T-cell (primary cell): ENCODE measurements at regions not wholly inside any gene's neighbourhood (a gene's known extent, or its start where the extent isn't known, plus 50 kb on each side); places are given as distances from the start of the nearest gene placed in this dataset.

Experiments
- ATAC-seq, 4 experiments: fragments of 200-7000 bp in 3 of 4; fragments of 150-1000 bp in 1 of 4; cut with Tn5 transposase; replicated peaks in 1 of 4; 1 replicate in 3 of 4; 2 replicates in 1 of 4; pipeline ENCODE4 v1.10.0; 2021; ENCODE audit warnings: moderate library complexity in 3 of 4, mild to moderate bottlenecking in 2 of 4, moderate number of reproducible peaks in 1 of 4
- CTCF ChIA-PET, 2 donors: fragments of 300-600 bp; sonication (Branson Sonifier 250); formaldehyde crosslinking; loops; one replicate each; lab custom pipeline; 2022; ENCODE audit warnings: antibody characterized with exemption in 2 of 2; lab: Charles Lee
- POLR2A ChIA-PET, 2 donors: fragments of 300-600 bp; sonication (Branson Sonifier 250); formaldehyde crosslinking; loops; one replicate each; lab custom pipeline; 2022; ENCODE audit warnings: antibody characterized with exemption in 2 of 2; lab: Charles Lee
- DNase-seq, 35 experiments: peaks; one replicate each; pipeline versions ENCODE4 v3.0.0 to v3.0.0-alpha.2; 2013 to 2023
- H3K27ac ChIP-seq: one replicate; pipeline ENCODE4 v1.5.1; 2013; ENCODE audit warnings: low read length
- H3K27me3 ChIP-seq, 2 experiments: replicated peaks in 1 of 2; 1 replicate in 1 of 2; 2 replicates in 1 of 2; pipeline versions ENCODE4 v1.6.1 to v1.7.0; 2013; ENCODE audit warnings: low read length in 1 of 2, mixed read lengths in 1 of 2; ENCODE audit not compliant: control insufficient read depth in 2 of 2, insufficient read depth in 2 of 2; ENCODE audit errors: extremely low read depth in 1 of 2
- H3K36me3 ChIP-seq, 2 donors: 1 replicate in 1 of 2; 2 replicates in 1 of 2; pipeline versions ENCODE4 v1.6.1 to v1.7.0; 2013; ENCODE audit warnings: low read length in 1 of 2; ENCODE audit not compliant: control insufficient read depth in 2 of 2, insufficient read depth in 1 of 2; ENCODE audit errors: extremely low read depth in 1 of 2
- H3K4me1 ChIP-seq, 2 experiments: 1 replicate in 1 of 2; 2 replicates in 1 of 2; pipeline versions ENCODE4 v1.6.1 to v1.7.0; 2013; ENCODE audit warnings: low read length in 2 of 2, mixed read lengths in 1 of 2; ENCODE audit not compliant: insufficient read depth in 2 of 2, control insufficient read depth in 1 of 2; ENCODE audit errors: extremely low read depth in 1 of 2
- H3K4me3 ChIP-seq, 2 donors: 1 replicate in 1 of 2; 2 replicates in 1 of 2; pipeline versions ENCODE4 v1.5.1 to v1.7.0; 2013; ENCODE audit warnings: mild to moderate bottlenecking in 2 of 2, low read length in 1 of 2, moderate library complexity in 1 of 2; ENCODE audit not compliant: control insufficient read depth in 1 of 2; ENCODE audit errors: extremely low read depth in 1 of 2
- H3K9me3 ChIP-seq: 2 replicates; pipeline ENCODE4 v1.7.0; 2013
- H3K27ac Mint-ChIP-seq, 2 donors: one replicate each; pipeline ENCODE4 v1.8.0; 2020 to 2021; ENCODE audit warnings: mild to moderate bottlenecking in 2 of 2, mixed read lengths in 2 of 2
- H3K27me3 Mint-ChIP-seq, 2 donors: one replicate each; pipeline ENCODE4 v1.8.0; 2021 to 2022; ENCODE audit warnings: mixed read lengths in 2 of 2
- H3K36me3 Mint-ChIP-seq: one replicate; pipeline ENCODE4 v1.8.0; 2021; ENCODE audit warnings: mixed read lengths
- H3K4me1 Mint-ChIP-seq, 3 donors: one replicate each; pipeline ENCODE4 v1.8.0; 2020 to 2022; ENCODE audit warnings: mixed read lengths in 3 of 3, mild to moderate bottlenecking in 1 of 3
- H3K4me3 Mint-ChIP-seq, 3 donors: one replicate each; pipeline ENCODE4 v1.8.0; 2020 to 2022; ENCODE audit warnings: mild to moderate bottlenecking in 3 of 3, mixed read lengths in 3 of 3, moderate library complexity in 3 of 3
- H3K9me3 Mint-ChIP-seq, 3 donors: one replicate each; pipeline ENCODE4 v1.8.0; 2020 to 2022; ENCODE audit warnings: mixed read lengths in 3 of 3
- WGBS: methylation state at CpG from one replicate; pipeline ENCODE4 v1.1.5; 2013; ENCODE audit warnings: missing lambda C conversion rate; ENCODE audit not compliant: insufficient coverage; 5-methylcytosine and 5-hydroxymethylcytosine counted together

DNA sequence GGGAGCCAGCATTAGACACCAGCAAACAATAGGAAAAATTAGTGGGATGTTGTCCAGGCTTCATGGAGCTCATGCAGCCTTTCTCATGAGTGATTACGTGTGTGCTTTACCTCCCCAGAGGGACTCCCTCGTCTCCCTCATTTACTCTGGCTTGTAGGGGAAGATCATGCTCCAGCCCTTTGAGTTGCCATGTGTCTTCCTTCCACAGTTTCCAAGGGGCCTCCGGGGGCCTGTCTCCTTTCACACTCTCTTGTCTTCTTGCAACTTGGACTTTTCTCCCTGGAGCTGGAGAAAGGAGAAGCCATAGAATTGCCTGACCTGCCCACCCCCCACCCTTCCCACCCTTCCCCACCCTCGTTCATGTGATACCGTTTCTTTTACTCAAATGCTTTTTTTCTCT is 98.7 kb downstream of the FAM43A start:
- CTCF ChIA-PET = no interaction called here
- H3K27me3 ChIP-seq = peaks cover 0 to 14% of the 10 kb centered on the region in 2 experiments
- POLR2A ChIA-PET = no interaction called here
- H3K4me3 ChIP-seq = no peak overlapping the region
- no peak overlapping the region for H3K4me3 Mint-ChIP-seq
- no CpG with 5 or more reads among the region's 5 CpGs for WGBS
- H3K9me3 Mint-ChIP-seq = no peaks in the 10 kb centered on the region
- H3K36me3 Mint-ChIP-seq = no peaks in the 10 kb centered on the region
- no peaks in the 10 kb centered on the region for H3K9me3 ChIP-seq
- H3K27ac Mint-ChIP-seq = no peak overlapping the region
- ATAC-seq (no peak), DNase-seq (no peak)
- no peaks in the 10 kb centered on the region for H3K4me1 ChIP-seq
- H3K4me1 Mint-ChIP-seq = no peaks in the 10 kb centered on the region
- no peaks in the 10 kb centered on the region for H3K36me3 ChIP-seq
- H3K27me3 Mint-ChIP-seq = peaks cover 8 to 9% of the 10 kb centered on the region in 2 donors
- H3K27ac ChIP-seq = no peak overlapping the region

DNA sequence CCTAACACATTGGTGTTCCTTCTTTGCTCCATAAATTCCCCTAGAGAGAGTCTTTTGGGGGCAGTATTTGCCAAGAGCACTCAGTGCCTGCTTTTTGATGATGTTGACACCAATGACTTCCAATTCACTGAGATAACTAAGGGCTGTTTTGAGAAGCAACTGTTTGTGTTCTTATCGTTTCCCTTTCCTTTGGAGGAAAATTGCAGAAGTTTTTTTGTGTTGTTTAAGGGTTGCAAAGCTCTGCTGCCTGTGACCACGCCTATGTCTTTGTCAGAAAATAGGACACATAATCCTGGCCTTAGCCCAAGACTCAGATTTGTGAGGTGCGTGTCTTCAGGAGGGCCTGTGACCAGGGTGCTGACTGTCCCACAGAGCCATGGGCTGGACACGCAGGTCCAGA is 99.6 kb downstream of the FAM43A start:
- Histone ChIP-seq H3K27me3 (peaks cover 0 to 9% of the 10 kb centered on the region in 2 experiments), H3K4me1 (no peaks in the 10 kb centered on the region), H3K36me3 (no peaks in the 10 kb centered on the region), H3K27ac (no peak overlapping the region), H3K4me3 (no peak overlapping the region), H3K9me3 (no peaks in the 10 kb centered on the region)
- WGBS = 71% methylated on average over 2 of the region's 4 CpGs
- CTCF ChIA-PET = no interaction called here
- H3K36me3 Mint-ChIP-seq = no peaks in the 10 kb centered on the region
- no peaks in the 10 kb centered on the region for H3K9me3 Mint-ChIP-seq
- no peak for ATAC-seq
- peaks cover under 1 to 4% of the 10 kb centered on the region in 2 donors for H3K27me3 Mint-ChIP-seq
- H3K27ac Mint-ChIP-seq = no peak overlapping the region
- no peak overlapping the region for H3K4me3 Mint-ChIP-seq
- no peak for DNase-seq
- POLR2A ChIA-PET = no interaction called here
- no peaks in the 10 kb centered on the region for H3K4me1 Mint-ChIP-seq

DNA sequence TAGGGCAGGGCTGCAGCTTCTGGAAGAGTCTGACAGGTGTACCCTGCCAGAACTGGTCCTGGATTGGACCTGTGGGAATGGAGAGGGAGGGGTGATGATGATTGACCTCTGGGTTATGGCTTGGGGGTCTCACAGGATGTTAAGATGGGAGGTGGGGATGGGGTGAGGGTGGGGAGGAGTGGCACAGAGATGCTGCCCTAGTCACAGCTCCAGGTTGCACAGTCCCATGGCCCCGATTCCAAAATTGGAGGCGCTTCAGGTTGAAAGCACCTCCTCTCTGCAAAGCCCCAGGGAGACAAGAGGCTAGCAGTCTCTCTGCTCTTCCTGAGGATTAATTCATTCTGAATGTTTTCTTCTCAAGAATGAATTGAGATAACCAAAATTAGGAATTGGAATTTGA is 101.4 kb downstream of the FAM43A start:
- no peaks in the 10 kb centered on the region for H3K4me1 ChIP-seq
- no peak overlapping the region for H3K4me3 ChIP-seq
- H3K4me3 Mint-ChIP-seq = no peak overlapping the region
- peaks cover 0 to 4% of the 10 kb centered on the region in 2 experiments for H3K27me3 ChIP-seq
- no CpG with 5 or more reads among the region's 2 CpGs for WGBS
- ChIA-PET CTCF (no interaction called here), POLR2A (no interaction called here)
- no peaks in the 10 kb centered on the region for H3K9me3 Mint-ChIP-seq
- DNase-seq = no peak
- H3K9me3 ChIP-seq = no peaks in the 10 kb centered on the region
- H3K27me3 Mint-ChIP-seq = peaks cover 0 to 4% of the 10 kb centered on the region in 2 donors
- ATAC-seq = no peak
- no peak overlapping the region for H3K27ac Mint-ChIP-seq
- H3K36me3 Mint-ChIP-seq = no peaks in the 10 kb centered on the region
- H3K36me3 ChIP-seq = no peaks in the 10 kb centered on the region
- H3K4me1 Mint-ChIP-seq = no peaks in the 10 kb centered on the region
- no peak overlapping the region for H3K27ac ChIP-seq

DNA sequence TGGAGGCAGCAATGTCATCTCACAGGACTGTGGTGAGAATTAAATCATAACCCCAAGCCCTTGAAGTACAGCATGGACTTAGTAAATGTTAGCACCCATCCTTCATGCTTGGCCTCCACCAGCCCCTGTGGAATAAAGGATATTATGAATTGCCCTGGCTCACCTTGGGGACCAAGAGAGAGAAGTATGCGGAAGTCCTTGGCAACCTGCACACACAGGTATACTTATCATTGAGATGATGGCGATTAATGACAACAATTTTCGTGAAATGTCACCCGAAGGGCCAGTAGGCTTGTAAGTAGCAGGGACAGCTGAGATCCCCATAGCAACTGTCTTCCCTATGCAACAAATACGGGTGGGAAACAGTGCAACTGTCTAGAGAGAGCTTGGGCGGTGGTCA is 102.0 kb downstream of the FAM43A start:
- Histone ChIP-seq H3K9me3 (no peaks in the 10 kb centered on the region), H3K27me3 (peaks cover 0 to 1% of the 10 kb centered on the region in 2 experiments), H3K27ac (no peak overlapping the region), H3K4me3 (no peak overlapping the region), H3K36me3 (no peaks in the 10 kb centered on the region), H3K4me1 (no peaks in the 10 kb centered on the region)
- CTCF ChIA-PET = no interaction called here
- Mint-ChIP-seq H3K9me3 (no peaks in the 10 kb centered on the region), H3K4me3 (no peak overlapping the region), H3K36me3 (no peaks in the 10 kb centered on the region), H3K4me1 (no peaks in the 10 kb centered on the region), H3K27me3 (peaks cover 0 to 4% of the 10 kb centered on the region in 2 donors), H3K27ac (no peak overlapping the region)
- POLR2A ChIA-PET = no interaction called here
- no peak for DNase-seq
- WGBS = no CpG with 5 or more reads among the region's 6 CpGs
- no peak for ATAC-seq

DNA sequence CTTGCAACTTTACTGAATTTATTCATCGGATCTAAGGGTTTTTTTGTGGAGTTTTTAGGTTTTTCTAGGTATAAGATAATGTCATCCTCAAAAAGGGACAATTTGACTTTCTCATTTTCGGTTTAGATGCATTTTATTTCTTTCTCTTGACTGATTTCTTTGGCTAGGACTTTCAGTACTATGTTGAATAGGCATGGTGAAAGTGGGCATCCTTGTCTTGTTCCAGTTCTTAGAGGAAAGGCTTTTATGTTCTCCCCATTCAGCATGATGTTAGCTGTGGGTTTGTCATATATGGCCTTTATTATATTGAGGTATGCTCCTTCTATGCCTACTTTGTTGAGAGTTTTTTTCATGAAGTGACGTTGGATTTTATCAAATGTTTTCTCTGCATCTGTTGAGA is 106.7 kb downstream of the FAM43A start:
- CTCF ChIA-PET = interaction anchor here in 1 of 2 donors (0.6 kb wide), 1 partner anchor 607 kb away, joined by 3 read pairs; no protein-coding TSS in a partner anchor
- WGBS = 57% methylated on average over 1 of the region's 3 CpGs
- no peaks in the 10 kb centered on the region for H3K4me1 ChIP-seq
- H3K27ac Mint-ChIP-seq = no peak overlapping the region
- no peak overlapping the region for H3K27ac ChIP-seq
- DNase-seq (no peak), ATAC-seq (no peak)
- H3K9me3 Mint-ChIP-seq = peaks cover 10 to 17% (median 15%) of the 10 kb centered on the region in 3 donors
- H3K4me3 Mint-ChIP-seq = no peak overlapping the region
- no peaks in the 10 kb centered on the region for H3K9me3 ChIP-seq
- peaks cover 0 to 5% of the 10 kb centered on the region in 2 experiments for H3K27me3 ChIP-seq
- H3K36me3 ChIP-seq = no peaks in the 10 kb centered on the region
- H3K36me3 Mint-ChIP-seq = peaks cover 9% of the 10 kb centered on the region
- no peak overlapping the region for H3K4me3 ChIP-seq
- POLR2A ChIA-PET = no interaction called here
- H3K4me1 Mint-ChIP-seq = peaks cover 0 to 10% (median 6%) of the 10 kb centered on the region in 3 donors
- H3K27me3 Mint-ChIP-seq = no peaks in the 10 kb centered on the region

DNA sequence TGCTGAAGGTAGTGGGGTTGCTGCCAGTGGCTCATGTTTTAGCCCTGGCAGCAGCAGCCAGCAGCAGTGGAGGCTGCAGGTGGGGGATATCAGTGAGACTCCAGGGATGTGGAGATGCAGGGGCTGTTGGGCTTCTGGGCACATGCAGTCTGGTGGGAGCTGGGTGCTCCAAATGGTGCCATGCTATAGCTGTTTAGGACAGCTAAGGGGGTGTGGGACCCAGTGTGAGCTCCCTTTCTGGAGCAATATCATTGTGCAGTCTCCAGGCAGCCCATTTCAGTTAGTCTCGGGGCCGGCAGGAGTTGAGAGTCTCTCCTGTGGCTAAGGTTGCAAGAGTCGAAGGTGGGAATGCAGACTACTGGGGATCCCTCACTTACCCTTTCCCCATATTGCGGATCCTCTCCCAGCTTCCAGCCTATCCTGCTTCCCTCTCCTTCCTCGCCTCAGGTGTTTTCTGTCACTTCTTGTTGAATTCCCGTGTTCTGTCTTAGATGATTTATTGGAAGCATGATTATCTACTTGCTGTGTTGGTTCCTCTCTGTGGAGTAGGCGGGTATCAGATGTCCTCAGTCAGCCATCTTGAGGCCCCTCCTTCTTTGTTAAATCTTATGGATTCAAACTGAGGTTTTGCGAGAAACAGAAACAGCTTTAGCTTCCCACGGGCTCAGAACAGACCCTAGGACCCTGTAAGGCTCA is 112.0 kb downstream of the FAM43A start:
- Histone ChIP-seq H3K36me3 (no peaks in the 10 kb centered on the region), H3K27me3 (peaks cover 0 to 5% of the 10 kb centered on the region in 2 experiments), H3K9me3 (no peaks in the 10 kb centered on the region), H3K27ac (no peak overlapping the region), H3K4me3 (no peak overlapping the region), H3K4me1 (no peaks in the 10 kb centered on the region)
- Mint-ChIP-seq H3K4me3 (no peak overlapping the region), H3K4me1 (peaks cover 0 to 10% (median 6%) of the 10 kb centered on the region in 3 donors), H3K9me3 (peaks cover 10 to 17% (median 15%) of the 10 kb centered on the region in 3 donors), H3K36me3 (peaks cover 9% of the 10 kb centered on the region), H3K27me3 (peaks cover 1 to 4% of the 10 kb centered on the region in 2 donors), H3K27ac (no peak overlapping the region)
- CTCF ChIA-PET = interaction anchor here in 1 of 2 donors (0.7 kb wide), 1 partner anchor 16 kb away, joined by 4 read pairs; no protein-coding TSS in a partner anchor
- ATAC-seq = no peak
- no peak for DNase-seq
- POLR2A ChIA-PET = no interaction called here
- 83% methylated on average over 1 of the region's 9 CpGs for WGBS
